GM19238 (cell line): ENCODE measurements at regions not wholly inside any gene's neighbourhood (a gene's known extent, or its start where the extent isn't known, plus 50 kb on each side); places are given as distances from the start of the nearest gene placed in this dataset.

Experiments used
- DNase-seq: peaks from one replicate; pipeline ENCODE4 v3.0.0; 2011; ENCODE audit warnings: low spot score; ENCODE audit not compliant: insufficient read length

GRCh38 chr6:19440531-19440930 is 396.6 kb upstream of the ID4 start:
- DNase-seq, result no peak

- DNase-seq, result no peak
Observed at GRCh38 chr6:19443411-19443810, 393.8 kb upstream of the ID4 start.

- no peak for DNase-seq
Observed at GRCh38 chr6:19444041-19444440, 393.1 kb upstream of the ID4 start.

- DNase-seq, result no peak
Observed at GRCh38 chr6:19444481-19444880, 392.7 kb upstream of the ID4 start.

GRCh38 chr6:19446570-19446969 is 390.6 kb upstream of the ID4 start:
- DNase-seq, result no peak

GRCh38 chr6:19450651-19451050 is 386.5 kb upstream of the ID4 start:
- DNase-seq, result no peak

GRCh38 chr6:19452495-19452894 is 384.7 kb upstream of the ID4 start:
- no peak for DNase-seq

- no peak for DNase-seq
Observed at GRCh38 chr6:19454001-19454720, 383.0 kb upstream of the ID4 start.

- no peak for DNase-seq
Observed at GRCh38 chr6:19454721-19455392, 382.3 kb upstream of the ID4 start.

- DNase-seq, result no peak
Observed at GRCh38 chr6:19463250-19463649, 373.9 kb upstream of the ID4 start.

- DNase-seq, result no peak
Observed at GRCh38 chr6:19463925-19464324, 373.2 kb upstream of the ID4 start.

GRCh38 chr6:19465256-19465655 is 371.9 kb upstream of the ID4 start:
- DNase-seq, result no peak

GRCh38 chr6:19465760-19466159 is 371.4 kb upstream of the ID4 start:
- DNase-seq, result no peak

- DNase-seq, result no peak
Observed at GRCh38 chr6:19470333-19470732, 366.8 kb upstream of the ID4 start.

- no peak for DNase-seq
Observed at GRCh38 chr6:19472153-19472552, 365.0 kb upstream of the ID4 start.

- DNase-seq, result no peak
Observed at GRCh38 chr6:19472850-19473249, 364.3 kb upstream of the ID4 start.

GRCh38 chr6:19477563-19477962 is 359.6 kb upstream of the ID4 start:
- DNase-seq, result no peak

GRCh38 chr6:19478273-19478672 is 358.9 kb upstream of the ID4 start:
- no peak for DNase-seq

GRCh38 chr6:19478992-19479391 is 358.2 kb upstream of the ID4 start:
- DNase-seq, result no peak

- DNase-seq, result no peak
Observed at GRCh38 chr6:19479551-19479950, 357.6 kb upstream of the ID4 start.

GRCh38 chr6:19492636-19493405 is 344.3 kb upstream of the ID4 start:
- DNase-seq, result no peak

GRCh38 chr6:19501737-19502245 is 335.4 kb upstream of the ID4 start:
- no peak for DNase-seq
